GM19395 (cell line): ENCODE measurements at regions not wholly inside any gene's neighbourhood (a gene's known extent, or its start where the extent isn't known, plus 50 kb on each side); places are given as distances from the start of the nearest gene placed in this dataset.
"Not testable (repeated sequence)": the region's sequence is repeated elsewhere in the genome, so short reads cannot be mapped to it uniquely, and the experiment has no call there.

ENCODE experiments used
- ATAC-seq: cut with Tn5 transposase; IDR thresholded peaks from one replicate; pipeline ENCODE4 v1.9.1; 2021; ENCODE audit warnings: mild to moderate bottlenecking, moderate library complexity; ENCODE audit not compliant: unreplicated experiment

DNA sequence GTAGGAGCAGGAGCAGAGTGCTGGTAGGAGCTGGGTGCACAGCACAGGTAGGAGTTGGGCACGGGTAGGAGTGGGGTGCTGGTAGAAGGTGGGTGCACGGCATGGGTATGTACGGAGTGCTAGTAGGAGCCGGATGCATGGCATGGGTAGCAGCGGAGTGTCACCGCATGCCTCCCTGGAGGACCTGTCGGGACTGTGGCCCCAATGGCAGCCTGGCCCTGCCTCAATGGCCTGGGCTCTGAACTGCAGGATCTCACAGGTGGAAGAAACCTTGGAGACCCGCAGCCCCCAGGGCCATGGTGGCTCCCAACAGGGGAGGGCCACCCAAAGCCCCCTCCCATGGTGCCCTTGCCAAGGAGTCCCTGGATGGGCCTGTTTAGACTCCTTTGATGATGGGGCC is 1146.0 kb downstream of the UQCRFS1 start:
- ATAC-seq: no peak

- no peak for ATAC-seq
Observed at GRCh38 chr19:28066161-28066560, 1146.8 kb downstream of the UQCRFS1 start.

GRCh38 chr19:28065026-28065425 is 1147.9 kb downstream of the UQCRFS1 start:
- no peak for ATAC-seq

DNA sequence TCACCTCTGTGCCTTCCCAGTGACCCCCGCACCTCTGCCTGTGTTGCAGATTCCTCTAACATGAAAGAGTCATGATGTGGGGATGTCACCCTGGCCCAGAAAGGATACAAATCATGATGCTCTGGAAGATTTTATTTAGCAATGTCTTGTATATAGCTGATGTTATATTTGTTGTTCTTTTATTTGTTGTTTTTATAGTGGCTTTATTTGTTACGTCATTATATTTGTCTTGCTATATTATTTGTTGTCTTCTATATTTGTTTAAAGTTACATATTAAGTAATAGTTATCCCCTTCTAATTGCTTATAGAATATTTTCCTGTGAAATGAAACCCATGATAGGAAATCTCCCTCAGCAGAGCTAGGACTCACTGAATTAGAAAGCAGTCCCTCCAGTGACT is 1149.2 kb downstream of the UQCRFS1 start:
- ATAC-seq: no peak

GRCh38 chr19:28061111-28061510 is 1151.8 kb downstream of the UQCRFS1 start:
- no peak for ATAC-seq

DNA sequence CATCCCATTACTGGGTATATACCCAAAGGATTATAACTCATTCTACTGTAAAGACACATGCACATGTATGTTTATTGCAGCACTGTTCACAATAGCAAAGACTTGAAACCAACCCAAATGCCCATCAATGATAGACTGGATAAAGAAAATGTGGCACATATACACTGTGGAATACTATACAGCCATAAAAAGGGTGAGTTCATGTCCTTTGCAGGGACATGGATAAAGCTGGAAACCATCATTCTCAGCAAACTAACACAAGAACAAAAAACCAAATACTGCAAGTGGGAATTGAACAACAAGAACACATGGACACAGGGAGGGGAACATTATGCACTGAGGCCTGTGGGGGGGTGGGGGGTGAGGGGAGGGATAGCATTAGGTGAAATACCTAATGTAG is 1155.9 kb downstream of the UQCRFS1 start:
- not testable (repeated sequence) for ATAC-seq

DNA sequence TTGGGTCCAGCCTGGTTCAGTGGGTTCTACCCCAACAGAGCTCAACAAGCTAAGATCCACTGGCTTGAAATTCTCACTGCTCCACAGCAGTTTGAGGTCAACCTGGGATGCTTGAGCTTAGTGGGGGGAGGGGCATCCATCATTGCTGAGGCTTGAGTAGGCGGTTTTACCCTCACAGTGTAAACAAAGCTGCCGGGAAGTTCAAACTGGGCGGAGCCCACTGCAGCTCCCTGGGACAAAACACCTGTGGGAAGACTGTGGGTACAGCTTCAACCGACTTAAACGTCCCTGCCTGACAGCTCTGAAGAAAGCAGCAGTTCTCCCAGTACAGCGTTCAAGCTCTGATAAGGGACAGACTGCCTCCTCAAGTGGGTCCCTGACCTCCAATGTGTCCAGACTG is 1161.9 kb downstream of the UQCRFS1 start:
- ATAC-seq: no peak

GRCh38 chr19:28049875-28050274 is 1163.1 kb downstream of the UQCRFS1 start:
- no peak for ATAC-seq

DNA sequence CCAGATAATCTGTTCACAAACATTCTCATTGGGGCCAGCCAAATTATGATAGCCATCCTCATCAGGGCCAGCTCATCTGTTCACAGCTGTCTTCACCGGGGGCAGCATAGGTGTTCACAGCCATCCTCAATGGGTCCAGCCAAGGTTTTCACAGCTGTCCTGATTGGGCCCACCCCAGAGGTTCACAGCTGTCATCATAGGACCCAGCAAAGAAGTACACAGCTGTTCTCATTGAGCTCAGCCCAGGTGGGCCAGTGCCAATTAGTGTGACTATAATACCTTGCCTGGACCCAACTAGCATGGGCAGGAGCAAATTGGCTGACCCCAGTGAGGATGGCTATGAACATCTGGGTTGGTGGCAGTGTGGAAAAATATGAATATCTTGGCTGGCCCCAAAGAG is 1166.0 kb downstream of the UQCRFS1 start:
- ATAC-seq: no peak

DNA sequence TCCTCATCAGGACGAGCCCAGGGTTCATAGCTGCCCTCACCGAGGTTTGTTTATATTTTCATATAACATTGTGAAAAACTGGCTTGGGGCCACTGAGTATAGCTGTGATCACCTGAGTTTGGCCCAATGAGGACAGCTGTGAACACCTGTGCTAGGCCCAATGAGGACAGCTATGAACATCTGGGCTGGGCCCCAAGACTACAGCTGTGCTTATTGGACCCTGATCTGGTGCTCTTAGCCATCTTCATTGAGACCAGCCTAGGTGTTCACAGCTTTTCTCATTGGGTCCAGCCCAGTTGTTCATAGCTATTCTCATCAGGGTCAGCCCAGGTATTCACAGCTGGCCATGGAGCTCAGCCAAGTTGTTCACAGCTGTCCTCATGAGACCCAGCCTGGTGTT is 1167.3 kb downstream of the UQCRFS1 start:
- ATAC-seq: no peak

DNA sequence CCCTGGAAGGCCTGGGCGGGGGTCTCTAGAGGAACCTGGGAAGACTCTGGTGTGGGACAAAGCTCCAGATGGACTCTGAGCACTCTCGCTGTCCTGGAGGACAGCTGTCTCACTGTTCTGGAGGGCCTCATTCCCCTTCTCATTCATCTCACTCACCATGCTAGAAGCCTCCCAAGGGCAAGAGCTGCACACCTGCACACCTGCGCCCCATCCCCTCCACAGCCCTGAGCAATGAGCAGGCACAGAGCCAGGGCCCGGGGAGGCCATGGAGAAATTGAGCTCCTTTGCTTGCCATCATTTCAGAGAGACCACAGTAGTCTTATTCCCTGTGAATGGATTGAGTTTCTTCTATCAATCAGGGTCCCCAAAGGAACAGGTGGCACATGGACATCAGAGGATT is 1168.5 kb downstream of the UQCRFS1 start:
- ATAC-seq: no peak

GRCh38 chr19:28042516-28042915 is 1170.4 kb downstream of the UQCRFS1 start:
- ATAC-seq: no peak

DNA sequence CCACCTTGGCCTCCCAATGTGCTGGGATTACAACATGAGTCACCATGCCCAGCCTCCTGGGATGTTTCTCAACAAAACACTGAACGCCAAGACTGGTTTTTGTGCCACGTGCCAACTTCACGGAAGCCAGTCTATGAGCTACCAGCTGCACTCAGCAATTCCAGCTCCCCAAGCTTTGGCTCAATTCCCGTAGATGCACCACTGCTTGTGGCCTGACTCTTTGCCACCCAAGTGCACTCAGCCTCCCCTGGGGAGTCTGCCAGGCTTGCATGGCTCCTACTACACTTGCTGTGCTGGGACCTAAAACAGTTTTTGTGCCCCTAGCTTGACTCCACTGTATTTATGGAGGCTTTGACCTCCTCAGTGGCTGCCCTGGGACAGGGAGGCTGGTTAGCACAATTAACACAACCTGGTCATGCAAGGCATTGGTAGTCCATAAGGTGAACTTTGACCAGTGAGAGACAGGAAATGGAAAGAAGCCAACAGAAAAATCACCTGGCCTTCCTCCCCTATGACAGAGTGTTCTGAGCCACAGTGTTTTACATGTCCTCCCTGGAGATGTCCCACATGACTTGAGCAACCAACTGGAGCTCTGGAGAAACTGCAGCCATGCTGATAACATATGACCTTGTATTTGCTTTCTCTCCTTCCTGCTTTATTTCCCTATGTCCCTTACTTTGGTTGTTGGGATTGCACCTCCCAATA is 1173.1 kb downstream of the UQCRFS1 start:
- ATAC-seq: no peak

DNA sequence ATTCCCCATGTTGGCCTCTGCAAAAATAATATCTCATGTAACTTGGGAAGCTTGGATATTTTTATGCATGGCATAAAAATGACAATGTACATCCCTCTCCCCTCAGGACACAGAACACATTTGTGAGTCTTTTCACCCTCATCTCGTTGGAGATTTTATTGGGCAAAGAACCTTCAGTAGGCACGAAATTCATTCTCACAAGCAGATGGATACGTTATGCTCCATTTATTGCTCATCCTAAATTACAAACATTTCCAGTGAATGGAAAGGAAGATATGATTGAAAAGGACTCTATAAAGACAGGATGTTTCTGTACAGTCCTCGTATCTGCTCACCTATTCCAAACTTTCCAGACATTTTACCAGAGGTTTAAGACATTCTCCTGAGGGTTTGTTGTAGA is 1175.8 kb downstream of the UQCRFS1 start:
- no peak for ATAC-seq

DNA sequence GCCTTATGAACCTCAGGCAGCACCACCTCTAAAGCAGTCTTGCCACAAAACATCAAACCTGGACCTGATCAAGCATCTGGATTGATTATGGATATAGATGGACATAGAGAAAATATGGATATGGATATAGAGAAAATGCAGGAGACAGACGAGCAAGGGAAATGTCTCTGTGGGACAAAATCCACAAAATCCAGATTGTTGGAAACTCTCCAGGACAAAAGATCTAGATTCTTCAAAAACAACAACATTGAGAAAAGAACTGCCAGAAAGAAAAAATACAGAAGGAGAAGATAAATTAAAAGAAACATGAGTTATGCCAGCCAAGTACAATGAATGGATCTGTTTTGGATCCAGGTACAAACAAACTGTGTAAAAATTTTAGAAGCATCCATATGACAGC is 1176.5 kb downstream of the UQCRFS1 start:
- ATAC-seq: no peak

DNA sequence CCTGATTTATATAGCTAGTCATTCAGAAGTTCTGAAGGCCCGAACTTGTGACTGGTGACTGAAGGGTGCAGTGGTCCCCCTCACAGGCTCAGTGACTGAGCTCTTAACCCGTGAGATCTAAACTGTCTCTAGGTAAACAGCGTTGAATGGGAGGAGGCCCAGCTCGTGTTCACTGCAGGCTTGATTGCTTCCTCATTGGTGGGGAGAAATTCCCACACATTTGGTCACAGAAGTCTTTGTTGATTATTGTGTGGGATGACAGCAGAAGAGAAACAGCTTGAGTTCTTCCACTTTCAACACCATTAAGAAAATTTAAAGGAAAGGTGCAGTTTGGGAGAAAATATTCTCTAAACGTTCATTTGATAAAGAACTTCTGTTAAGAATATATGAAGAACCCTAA is 1178.0 kb downstream of the UQCRFS1 start:
- ATAC-seq: no peak

- no peak for ATAC-seq
Observed at GRCh38 chr19:28028881-28029444, 1184.0 kb downstream of the UQCRFS1 start.

DNA sequence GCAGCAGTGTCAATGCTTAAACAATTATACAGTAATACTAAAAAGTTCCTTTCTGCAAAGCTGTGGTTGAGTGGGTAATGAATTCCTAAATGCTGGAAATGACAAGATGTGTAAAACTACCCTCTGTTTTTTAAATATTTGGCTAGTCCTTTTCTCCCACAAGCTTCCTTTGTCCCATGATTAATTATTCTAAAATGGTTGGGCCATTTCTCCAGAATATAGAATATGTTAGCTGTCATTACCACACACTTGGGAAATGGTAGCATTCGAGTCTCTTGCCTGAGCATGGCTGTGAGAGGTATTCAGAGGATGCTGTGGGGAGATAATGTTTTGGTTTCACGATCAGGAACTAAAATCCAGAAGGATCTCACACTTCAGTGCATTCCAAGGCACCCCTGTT is 1185.8 kb downstream of the UQCRFS1 start:
- no peak for ATAC-seq

DNA sequence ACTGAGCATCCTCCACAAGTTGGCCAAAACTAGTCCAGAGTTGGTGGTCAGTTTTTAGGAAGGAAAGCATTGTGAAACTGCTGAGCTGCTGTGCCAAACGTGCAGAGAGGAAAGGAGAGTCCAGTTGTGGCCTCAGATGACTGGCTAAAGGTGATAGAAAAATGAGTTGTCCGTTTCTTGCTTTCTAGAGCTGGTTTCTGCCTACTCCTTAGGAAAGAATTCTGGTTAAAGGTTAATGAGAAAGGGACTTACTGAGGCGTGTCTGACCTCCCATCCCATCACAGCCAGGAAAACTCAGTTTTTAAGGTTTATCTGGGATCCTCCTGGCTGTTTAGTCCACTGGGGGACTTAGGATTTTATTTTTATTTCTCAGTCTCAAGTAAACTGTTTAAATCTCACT is 1186.3 kb downstream of the UQCRFS1 start:
- ATAC-seq: no peak

- ATAC-seq: no peak
Observed at GRCh38 chr19:28024920-28025319, 1188.0 kb downstream of the UQCRFS1 start.

DNA sequence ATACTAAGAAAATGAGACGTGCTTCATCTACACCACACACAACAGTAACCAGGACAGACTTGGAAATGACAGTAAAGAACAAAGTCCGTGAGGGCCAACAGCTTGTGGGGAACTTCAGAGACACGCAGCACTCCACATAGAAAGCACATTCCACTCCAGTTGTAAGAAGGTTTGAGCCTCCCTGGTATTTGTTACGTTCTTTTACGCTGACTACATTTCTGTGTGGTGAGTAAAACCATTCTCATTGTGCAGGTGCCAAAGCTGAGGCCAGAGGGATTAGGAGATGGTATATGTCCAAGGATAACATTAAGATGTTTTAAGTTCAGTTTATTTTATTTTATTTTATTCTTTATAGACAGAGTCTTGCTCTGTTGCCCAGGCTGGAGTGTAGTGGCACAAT is 1189.9 kb downstream of the UQCRFS1 start:
- ATAC-seq: no peak

DNA sequence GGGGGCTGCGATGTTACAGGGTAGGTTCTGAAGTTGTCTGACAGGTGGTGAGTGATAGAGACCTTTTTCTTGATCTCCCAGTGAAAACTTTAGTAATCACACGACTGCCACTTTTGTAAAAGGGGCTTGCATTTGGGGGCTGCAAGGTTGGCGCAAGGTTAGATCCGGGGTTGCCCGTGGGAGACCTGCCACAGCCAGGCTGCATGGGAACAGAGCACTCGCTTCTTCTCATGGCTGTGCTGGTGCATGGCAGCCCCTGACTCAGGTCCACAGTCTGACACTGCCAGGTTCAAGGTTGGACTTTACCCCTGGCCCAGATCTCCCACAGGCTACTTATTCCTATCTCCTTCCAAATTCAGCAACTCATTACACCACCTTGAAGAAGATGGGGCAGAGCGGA is 1190.4 kb downstream of the UQCRFS1 start:
- ATAC-seq: no peak
